ENCODE measurements at regions not wholly inside any gene's neighbourhood (a gene's known extent, or its start where the extent isn't known, plus 50 kb on each side); places are given as distances from the start of the nearest gene placed in this dataset.

DNA sequence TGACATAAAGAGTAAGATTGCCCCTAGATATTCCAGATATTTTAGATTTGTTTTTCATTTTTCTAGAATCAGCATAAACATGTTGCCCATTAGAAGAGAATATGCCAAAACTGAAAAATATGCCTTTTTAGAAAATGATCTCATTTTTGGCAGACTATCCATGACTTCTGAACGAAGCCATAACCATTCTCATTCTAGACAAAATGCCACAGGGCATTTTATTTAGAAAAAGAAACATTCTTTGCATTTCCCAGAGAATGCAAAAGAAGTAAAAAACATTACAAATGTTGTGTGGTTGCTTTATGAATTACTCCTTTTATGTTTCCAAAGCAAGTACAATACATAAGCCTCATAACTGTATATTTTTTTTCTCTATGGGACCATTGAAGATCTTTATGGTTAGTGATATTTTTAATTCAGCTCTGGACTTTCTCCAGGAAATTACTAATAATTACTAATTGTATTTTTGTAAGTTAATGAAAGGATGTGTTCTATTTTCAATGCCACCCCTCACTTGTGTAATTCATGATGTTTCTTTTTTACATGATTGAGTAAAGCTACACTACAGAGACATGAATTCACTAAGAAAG is 109.6 kb upstream of the SEM1 start:
- H2BK15ac ChIP-seq (ENCODE audit: low read depth, low read length) = no peak overlapping the region
- no peak overlapping the region for H3K27ac ChIP-seq (ENCODE audit: insufficient read depth, low read length)
- H3K4ac ChIP-seq (ENCODE audit: low read depth, low read length) = no peak overlapping the region
- H3K9me3 ChIP-seq (ENCODE audit: control insufficient read depth, insufficient read depth, low read length) = no peaks in the 10 kb centered on the region
- intact Hi-C loops (cut with micrococcal nuclease) (no loop called here), dilution Hi-C loops (cut with HindIII; ENCODE audit: low sequenced_read_pairs, unreplicated experiment) (no loop called here), in situ Hi-C loops (cut with MboI; ENCODE audit: low sequenced_read_pairs) (no loop called here)
- DNase-seq (no peak), ATAC-seq (ENCODE audit: low read depth) (no peak)
- no peak overlapping the region for H4K8ac ChIP-seq (ENCODE audit: low read depth in 2 of 2, low read length in 2 of 2)
- no peak overlapping the region for H3K56ac ChIP-seq (ENCODE audit: extremely low read depth, insufficient read depth, low read length)
- no peak for TF ChIP-seq SMC3 (IDR thresholded peaks at IDR 0.05; ENCODE audit: low read depth, low read length)
- TF ChIP-seq, protein P1, sequence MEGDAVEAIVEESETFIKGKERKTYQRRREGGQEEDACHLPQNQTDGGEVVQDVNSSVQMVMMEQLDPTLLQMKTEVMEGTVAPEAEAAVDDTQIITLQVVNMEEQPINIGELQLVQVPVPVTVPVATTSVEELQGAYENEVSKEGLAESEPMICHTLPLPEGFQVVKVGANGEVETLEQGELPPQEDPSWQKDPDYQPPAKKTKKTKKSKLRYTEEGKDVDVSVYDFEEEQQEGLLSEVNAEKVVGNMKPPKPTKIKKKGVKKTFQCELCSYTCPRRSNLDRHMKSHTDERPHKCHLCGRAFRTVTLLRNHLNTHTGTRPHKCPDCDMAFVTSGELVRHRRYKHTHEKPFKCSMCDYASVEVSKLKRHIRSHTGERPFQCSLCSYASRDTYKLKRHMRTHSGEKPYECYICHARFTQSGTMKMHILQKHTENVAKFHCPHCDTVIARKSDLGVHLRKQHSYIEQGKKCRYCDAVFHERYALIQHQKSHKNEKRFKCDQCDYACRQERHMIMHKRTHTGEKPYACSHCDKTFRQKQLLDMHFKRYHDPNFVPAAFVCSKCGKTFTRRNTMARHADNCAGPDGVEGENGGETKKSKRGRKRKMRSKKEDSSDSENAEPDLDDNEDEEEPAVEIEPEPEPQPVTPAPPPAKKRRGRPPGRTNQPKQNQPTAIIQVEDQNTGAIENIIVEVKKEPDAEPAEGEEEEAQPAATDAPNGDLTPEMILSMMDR (conservative IDR thresholded peaks at IDR 0.05; ENCODE audit: low read depth, low read length) = no peak
- TF ChIP-seq, protein P2, sequence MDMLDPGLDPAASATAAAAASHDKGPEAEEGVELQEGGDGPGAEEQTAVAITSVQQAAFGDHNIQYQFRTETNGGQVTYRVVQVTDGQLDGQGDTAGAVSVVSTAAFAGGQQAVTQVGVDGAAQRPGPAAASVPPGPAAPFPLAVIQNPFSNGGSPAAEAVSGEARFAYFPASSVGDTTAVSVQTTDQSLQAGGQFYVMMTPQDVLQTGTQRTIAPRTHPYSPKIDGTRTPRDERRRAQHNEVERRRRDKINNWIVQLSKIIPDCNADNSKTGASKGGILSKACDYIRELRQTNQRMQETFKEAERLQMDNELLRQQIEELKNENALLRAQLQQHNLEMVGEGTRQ (IDR thresholded peaks at IDR 0.05; ENCODE audit: low read depth, low read length) = no peak
- no peak for TF ChIP-seq FOS (IDR thresholded peaks at IDR 0.05; ENCODE audit: low read depth, low read length)
- no peak for TF ChIP-seq BHLHE40 (IDR thresholded peaks at IDR 0.05; ENCODE audit: low read depth, low read length)
- TF ChIP-seq POLR2A (IDR thresholded peaks at IDR 0.05; ENCODE audit: low read depth, low read length) = no peak
- TF ChIP-seq MXI1 (IDR thresholded peaks at IDR 0.05; ENCODE audit: borderline replicate concordance, low read depth, low read length) = no peak
- no peak for TF ChIP-seq MAFK (IDR thresholded peaks at IDR 0.05; ENCODE audit: low read depth, low read length)
- no peak for TF ChIP-seq CEBPB (IDR thresholded peaks at IDR 0.05; ENCODE audit: low read depth, low read length)
- TF ChIP-seq RFX5 (IDR thresholded peaks at IDR 0.05; ENCODE audit: low read depth, low read length) = no peak
- TF ChIP-seq NFE2L2 (IDR thresholded peaks at IDR 0.05; ENCODE audit: low read depth, low read length) = no peak
- TF ChIP-seq RAD21 (IDR thresholded peaks at IDR 0.05; ENCODE audit: low read length) = no peak
- no peak for TF ChIP-seq RCOR1 (IDR thresholded peaks at IDR 0.05; ENCODE audit: insufficient replicate concordance, low read length)
- no peak for TF ChIP-seq MAZ (IDR thresholded peaks at IDR 0.05; ENCODE audit: borderline replicate concordance, low read depth, low read length)
- no peak for TF ChIP-seq CHD1 (IDR thresholded peaks at IDR 0.05; ENCODE audit: low read depth, low read length)
- H3K18ac ChIP-seq (ENCODE audit: low read depth, low read length) = no peak overlapping the region
- H3K9me1 ChIP-seq (ENCODE audit: insufficient read depth, low read length) = no peaks in the 10 kb centered on the region
- H2AK9ac ChIP-seq (replicated peaks; ENCODE audit: low read depth, low read length, poor library complexity) = no peak overlapping the region
- no peak overlapping the region for H2AK5ac ChIP-seq (ENCODE audit: low read depth, low read length)
- ChIA-PET POLR2A (ENCODE audit: unreplicated experiment) (no interaction called here), CTCF (no interaction called here)
- H3K14ac ChIP-seq (replicated peaks; ENCODE audit: low read depth, low read length) = no peak overlapping the region
- H3K4me3 ChIP-seq (ENCODE audit: insufficient read depth, low read depth, low read length) = no peak overlapping the region
- WGBS, 2 experiments (ENCODE audit: extremely low coverage in 2 of 2, insufficient read length in 1 of 2) = no CpG with 5 or more reads among the region's 1 CpG
- no TSS peak for BruUV-seq (replicated peaks)
- H2BK20ac ChIP-seq (ENCODE audit: low read depth, low read length) = no peak overlapping the region
- no peak overlapping the region for H4K91ac ChIP-seq (ENCODE audit: insufficient read depth, low read depth, low read length)
- no peak overlapping the region for H4K5ac ChIP-seq (ENCODE audit: low read depth, low read length)
- H3K79me1 ChIP-seq (ENCODE audit: low read depth in 1 of 2, low read length in 2 of 2) = no peaks in the 10 kb centered on the region
- H4K20me1 ChIP-seq (ENCODE audit: insufficient read depth, low read length) = no peaks in the 10 kb centered on the region
- no peak overlapping the region for H3K23ac ChIP-seq (ENCODE audit: low read depth, low read length)
- no peak overlapping the region for H2BK120ac ChIP-seq (ENCODE audit: low read depth, low read length)
- no peaks in the 10 kb centered on the region for H3K27me3 ChIP-seq (ENCODE audit: control insufficient read depth, insufficient read depth, low read length)
- H3K4me2 ChIP-seq (ENCODE audit: low read depth, low read length) = no peak overlapping the region
- no peaks in the 10 kb centered on the region for H3K4me1 ChIP-seq (ENCODE audit: control insufficient read depth, insufficient read depth, low read length)
- H3K36me3 ChIP-seq (ENCODE audit: control insufficient read depth, insufficient read depth, low read length) = no peaks in the 10 kb centered on the region
- H2BK5ac ChIP-seq (ENCODE audit: low read depth, low read length, poor library complexity, severe bottlenecking) = no peak overlapping the region
- no peak overlapping the region for H2AFZ ChIP-seq (replicated peaks; ENCODE audit: low read length, poor library complexity)
- no peak overlapping the region for H3K9ac ChIP-seq (ENCODE audit: low read depth, low read length)
